ENCODE measurements at regions not wholly inside any gene's neighbourhood (a gene's known extent, or its start where the extent isn't known, plus 50 kb on each side); places are given as distances from the start of the nearest gene placed in this dataset.

DNA sequence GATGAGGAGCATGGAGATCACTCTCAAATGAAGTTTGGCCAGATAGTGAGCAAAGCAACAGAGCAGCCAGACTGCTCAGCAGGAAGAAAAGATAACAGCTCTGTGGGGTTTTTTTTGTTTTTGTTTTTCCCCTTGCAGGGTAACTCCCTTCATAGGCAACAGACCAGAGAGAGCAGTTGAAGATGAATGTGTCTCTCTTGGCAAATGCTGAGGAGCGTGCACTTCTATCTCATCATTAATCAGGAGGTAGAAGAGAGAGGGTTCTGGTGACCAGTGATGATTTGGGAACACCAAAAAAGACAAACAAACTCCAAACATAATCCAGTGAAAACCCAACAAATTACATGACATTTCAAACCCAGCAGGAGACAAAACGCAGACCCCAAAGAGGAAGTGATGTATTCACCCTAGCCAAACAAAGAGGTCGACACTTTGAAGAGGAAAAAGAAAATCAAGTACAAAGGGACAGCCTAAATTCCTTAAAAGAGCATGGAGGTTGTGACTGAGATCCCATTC, 66.2 kb upstream of the RREB1 start:
- WGBS = 67% methylated on average over 3 of the region's 3 CpGs
- no peaks in the 10 kb centered on the region for H3K36me3 ChIP-seq
- no peak overlapping the region for H3K4me3 ChIP-seq
- DNase-seq (ENCODE audit: low spot score in 2 of 2) = no peak
- no peaks in the 10 kb centered on the region for H3K9me3 ChIP-seq
- no peaks in the 10 kb centered on the region for H3K27me3 ChIP-seq
- no peak overlapping the region for H3K27ac ChIP-seq
- TF ChIP-seq POLR2AphosphoS5 (IDR thresholded peaks at IDR 0.05) (no peak), EP300 (IDR thresholded peaks at IDR 0.05) (no peak), POLR2A (IDR thresholded peaks at IDR 0.05) (no peak)
- TF ChIP-seq, protein P1, sequence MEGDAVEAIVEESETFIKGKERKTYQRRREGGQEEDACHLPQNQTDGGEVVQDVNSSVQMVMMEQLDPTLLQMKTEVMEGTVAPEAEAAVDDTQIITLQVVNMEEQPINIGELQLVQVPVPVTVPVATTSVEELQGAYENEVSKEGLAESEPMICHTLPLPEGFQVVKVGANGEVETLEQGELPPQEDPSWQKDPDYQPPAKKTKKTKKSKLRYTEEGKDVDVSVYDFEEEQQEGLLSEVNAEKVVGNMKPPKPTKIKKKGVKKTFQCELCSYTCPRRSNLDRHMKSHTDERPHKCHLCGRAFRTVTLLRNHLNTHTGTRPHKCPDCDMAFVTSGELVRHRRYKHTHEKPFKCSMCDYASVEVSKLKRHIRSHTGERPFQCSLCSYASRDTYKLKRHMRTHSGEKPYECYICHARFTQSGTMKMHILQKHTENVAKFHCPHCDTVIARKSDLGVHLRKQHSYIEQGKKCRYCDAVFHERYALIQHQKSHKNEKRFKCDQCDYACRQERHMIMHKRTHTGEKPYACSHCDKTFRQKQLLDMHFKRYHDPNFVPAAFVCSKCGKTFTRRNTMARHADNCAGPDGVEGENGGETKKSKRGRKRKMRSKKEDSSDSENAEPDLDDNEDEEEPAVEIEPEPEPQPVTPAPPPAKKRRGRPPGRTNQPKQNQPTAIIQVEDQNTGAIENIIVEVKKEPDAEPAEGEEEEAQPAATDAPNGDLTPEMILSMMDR (IDR thresholded peaks at IDR 0.05) = no peak
- H3K4me1 ChIP-seq = peaks cover 7% of the 10 kb centered on the region

DNA sequence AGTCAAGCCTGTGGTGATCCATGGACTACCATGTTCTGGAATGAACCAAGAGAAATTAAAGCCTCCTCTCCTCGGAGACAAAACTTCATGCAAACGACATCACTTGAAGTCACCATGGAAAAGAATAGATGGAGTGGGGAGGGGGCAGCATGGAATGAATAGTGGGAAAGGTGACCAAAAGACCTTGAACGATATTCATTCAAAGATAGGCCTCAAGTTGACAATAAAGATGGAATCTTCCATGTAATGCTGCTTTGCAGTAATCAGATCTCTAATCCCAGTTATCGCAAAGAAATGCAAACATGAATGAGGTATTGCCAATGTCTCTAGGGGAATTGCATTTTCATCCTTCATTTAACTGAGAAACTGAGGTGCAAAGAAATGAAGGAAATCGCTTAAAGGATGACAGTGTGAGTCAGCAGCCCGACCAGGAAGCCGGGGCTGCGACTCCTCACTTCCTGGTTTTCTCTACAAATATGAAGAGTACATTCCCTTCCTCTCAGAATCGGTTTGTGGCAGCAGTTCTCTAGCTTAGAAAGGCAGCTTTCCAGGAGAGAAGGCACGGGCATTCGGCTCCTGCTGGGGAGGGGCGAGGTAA, 65.6 kb upstream of the RREB1 start:
- 70% methylated on average over 12 of the region's 12 CpGs for WGBS

DNA sequence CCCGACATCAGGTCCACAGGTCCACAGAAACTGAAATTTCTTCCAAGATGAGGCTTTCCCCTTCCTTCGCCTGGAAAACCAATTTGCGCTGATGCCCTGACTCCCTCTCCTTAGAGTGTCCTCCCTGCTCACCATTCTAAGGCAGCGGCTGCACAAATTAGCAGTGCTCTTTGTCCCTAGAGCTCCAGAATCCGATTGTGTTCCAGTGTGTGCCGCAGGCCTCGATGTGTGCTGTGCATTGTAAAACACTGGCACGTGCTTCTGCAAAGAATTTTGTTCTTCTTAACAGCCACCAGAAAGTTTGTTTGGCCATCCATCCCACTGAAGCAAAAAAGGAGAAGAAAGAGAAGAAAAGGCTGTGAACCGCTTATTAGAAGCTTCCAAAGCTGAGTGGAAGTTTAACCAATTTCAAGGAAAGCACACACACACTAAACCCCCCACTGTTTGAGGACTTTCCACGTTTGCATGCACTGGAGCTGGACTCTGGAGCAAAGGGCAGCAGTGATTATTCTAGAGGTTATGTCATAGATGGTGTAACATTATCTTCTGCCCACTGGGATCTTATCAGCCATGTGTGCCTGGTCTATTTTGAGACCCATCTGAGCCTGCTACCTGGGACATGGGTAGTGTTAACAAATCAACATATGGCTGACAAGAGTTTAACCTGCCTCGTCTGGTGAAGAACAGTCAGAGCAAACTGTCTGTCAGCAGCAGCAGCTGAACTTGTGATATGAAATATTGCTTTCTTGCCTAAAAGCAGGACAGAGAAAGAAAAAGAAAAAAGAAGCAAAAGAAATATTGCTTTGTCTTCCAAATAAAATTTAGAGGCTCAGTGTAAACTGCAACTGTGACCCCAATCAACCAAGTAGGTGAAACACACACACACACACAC, 64.9 kb upstream of the RREB1 start:
- 80% methylated on average over 11 of the region's 11 CpGs for WGBS
- H3K4me1 ChIP-seq = peaks cover 7% of the 10 kb centered on the region
- no peak for DNase-seq (ENCODE audit: low spot score in 2 of 2)
- H3K27me3 ChIP-seq = no peaks in the 10 kb centered on the region
- no peaks in the 10 kb centered on the region for H3K9me3 ChIP-seq
- no peak overlapping the region for H3K27ac ChIP-seq
- no peak overlapping the region for H3K4me3 ChIP-seq
- TF ChIP-seq POLR2AphosphoS5 (IDR thresholded peaks at IDR 0.05) = no peak
- TF ChIP-seq, protein P1 (IDR thresholded peaks at IDR 0.05) = no peak
- TF ChIP-seq EP300 (IDR thresholded peaks at IDR 0.05) = no peak
- TF ChIP-seq POLR2A (IDR thresholded peaks at IDR 0.05) = no peak
- no peaks in the 10 kb centered on the region for H3K36me3 ChIP-seq

More for the DNA sequence above, 65.6 kb upstream of the RREB1 start:
- no peak for TF ChIP-seq EP300 (IDR thresholded peaks at IDR 0.05)
- TF ChIP-seq, protein P1 (IDR thresholded peaks at IDR 0.05) = no peak
- TF ChIP-seq POLR2A (IDR thresholded peaks at IDR 0.05) = no peak
- TF ChIP-seq POLR2AphosphoS5 (IDR thresholded peaks at IDR 0.05) = no peak
- no peaks in the 10 kb centered on the region for H3K36me3 ChIP-seq
- no peaks in the 10 kb centered on the region for H3K27me3 ChIP-seq
- no peak overlapping the region for H3K27ac ChIP-seq
- H3K9me3 ChIP-seq = no peaks in the 10 kb centered on the region
- peaks cover 7% of the 10 kb centered on the region for H3K4me1 ChIP-seq
- DNase-seq (ENCODE audit: low spot score in 2 of 2) = no peak
- no peak overlapping the region for H3K4me3 ChIP-seq

DNA sequence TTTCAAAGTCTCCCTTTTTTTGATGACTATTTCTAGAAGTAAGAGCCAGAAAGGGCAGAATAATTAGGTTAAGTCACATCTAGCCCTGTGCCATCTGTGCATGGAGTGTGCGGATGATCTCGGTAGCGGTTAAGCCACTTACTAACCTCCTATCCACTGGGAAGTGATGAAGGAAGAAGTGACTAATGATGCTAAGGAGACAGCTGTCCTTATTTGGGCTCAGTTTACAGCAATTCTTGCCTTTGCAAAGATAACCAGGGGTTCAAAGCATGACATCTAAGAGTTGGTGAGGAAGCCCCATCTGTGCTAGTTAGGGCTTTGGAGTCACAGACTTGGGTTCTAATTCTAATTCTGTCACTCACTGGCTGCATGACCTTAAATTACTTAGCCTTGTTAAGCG, 62.4 kb upstream of the RREB1 start:
- H3K27me3 ChIP-seq = no peaks in the 10 kb centered on the region
- 93% methylated on average over 4 of the region's 4 CpGs for WGBS
- peaks cover 7% of the 10 kb centered on the region for H3K4me1 ChIP-seq
- no peaks in the 10 kb centered on the region for H3K9me3 ChIP-seq
- H3K4me3 ChIP-seq = no peak overlapping the region
- no peak for TF ChIP-seq EP300 (IDR thresholded peaks at IDR 0.05)
- TF ChIP-seq POLR2A (IDR thresholded peaks at IDR 0.05) = no peak
- TF ChIP-seq, protein P1 (IDR thresholded peaks at IDR 0.05) = no peak
- TF ChIP-seq POLR2AphosphoS5 (IDR thresholded peaks at IDR 0.05) = no peak
- no peak overlapping the region for H3K27ac ChIP-seq
- H3K36me3 ChIP-seq = no peaks in the 10 kb centered on the region
- no peak for DNase-seq (ENCODE audit: low spot score in 2 of 2)

DNA sequence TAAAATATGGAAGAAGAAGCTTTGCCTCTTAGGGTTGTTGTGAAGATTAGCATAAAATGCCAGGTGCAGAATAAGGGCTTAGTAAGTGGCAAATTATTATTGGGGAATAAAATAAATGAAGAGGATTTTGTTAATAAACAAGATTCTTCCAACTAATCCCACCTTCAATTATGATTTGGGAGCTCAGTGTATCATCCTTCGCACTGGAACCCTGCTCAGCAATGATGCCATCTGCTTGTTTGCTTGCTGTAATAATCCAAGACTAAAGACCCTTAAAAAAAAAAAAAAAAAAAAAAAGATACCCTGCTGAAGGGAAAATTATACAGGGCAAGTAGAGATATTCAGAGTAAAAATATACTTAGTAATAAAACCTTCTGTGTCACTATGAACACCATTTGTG, 62.0 kb upstream of the RREB1 start:
- Histone ChIP-seq H3K27me3 (no peaks in the 10 kb centered on the region), H3K36me3 (no peaks in the 10 kb centered on the region), H3K4me3 (no peak overlapping the region), H3K4me1 (peaks cover 10% of the 10 kb centered on the region), H3K27ac (no peak overlapping the region), H3K9me3 (no peaks in the 10 kb centered on the region)
- DNase-seq (ENCODE audit: low spot score in 2 of 2) = no peak
- TF ChIP-seq, protein P1 (IDR thresholded peaks at IDR 0.05) = no peak
- TF ChIP-seq POLR2AphosphoS5 (IDR thresholded peaks at IDR 0.05) (no peak), EP300 (IDR thresholded peaks at IDR 0.05) (no peak), POLR2A (IDR thresholded peaks at IDR 0.05) (no peak)
- WGBS = 100% methylated on average over 1 of the region's 1 CpG
